ENCODE measurements at regions not wholly inside any gene's neighbourhood (a gene's known extent, or its start where the extent isn't known, plus 50 kb on each side); places are given as distances from the start of the nearest gene placed in this dataset.

DNA sequence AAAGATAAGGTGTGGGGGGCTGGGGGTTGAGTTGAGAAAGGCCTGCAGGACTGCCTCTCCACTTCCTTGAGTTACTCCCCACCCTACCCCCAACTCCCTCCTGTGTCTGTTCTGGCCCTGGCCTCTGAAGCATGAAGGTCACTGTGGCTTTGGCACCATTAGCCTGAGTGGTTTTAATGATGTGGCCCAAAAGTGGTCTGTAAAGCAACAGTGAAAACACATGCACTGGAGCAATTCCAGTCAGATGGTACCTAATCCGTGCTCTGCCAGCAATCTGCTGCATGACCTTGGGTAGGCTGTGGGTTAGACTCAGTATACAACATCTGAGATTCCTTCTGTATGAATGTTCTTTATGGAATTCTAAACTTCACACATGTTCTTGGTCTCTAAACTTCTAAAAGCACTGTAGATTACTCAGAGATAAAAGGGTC is 86.5 kb upstream of the ATP1A1 start (continued):
- TF ChIP-seq, protein P1, sequence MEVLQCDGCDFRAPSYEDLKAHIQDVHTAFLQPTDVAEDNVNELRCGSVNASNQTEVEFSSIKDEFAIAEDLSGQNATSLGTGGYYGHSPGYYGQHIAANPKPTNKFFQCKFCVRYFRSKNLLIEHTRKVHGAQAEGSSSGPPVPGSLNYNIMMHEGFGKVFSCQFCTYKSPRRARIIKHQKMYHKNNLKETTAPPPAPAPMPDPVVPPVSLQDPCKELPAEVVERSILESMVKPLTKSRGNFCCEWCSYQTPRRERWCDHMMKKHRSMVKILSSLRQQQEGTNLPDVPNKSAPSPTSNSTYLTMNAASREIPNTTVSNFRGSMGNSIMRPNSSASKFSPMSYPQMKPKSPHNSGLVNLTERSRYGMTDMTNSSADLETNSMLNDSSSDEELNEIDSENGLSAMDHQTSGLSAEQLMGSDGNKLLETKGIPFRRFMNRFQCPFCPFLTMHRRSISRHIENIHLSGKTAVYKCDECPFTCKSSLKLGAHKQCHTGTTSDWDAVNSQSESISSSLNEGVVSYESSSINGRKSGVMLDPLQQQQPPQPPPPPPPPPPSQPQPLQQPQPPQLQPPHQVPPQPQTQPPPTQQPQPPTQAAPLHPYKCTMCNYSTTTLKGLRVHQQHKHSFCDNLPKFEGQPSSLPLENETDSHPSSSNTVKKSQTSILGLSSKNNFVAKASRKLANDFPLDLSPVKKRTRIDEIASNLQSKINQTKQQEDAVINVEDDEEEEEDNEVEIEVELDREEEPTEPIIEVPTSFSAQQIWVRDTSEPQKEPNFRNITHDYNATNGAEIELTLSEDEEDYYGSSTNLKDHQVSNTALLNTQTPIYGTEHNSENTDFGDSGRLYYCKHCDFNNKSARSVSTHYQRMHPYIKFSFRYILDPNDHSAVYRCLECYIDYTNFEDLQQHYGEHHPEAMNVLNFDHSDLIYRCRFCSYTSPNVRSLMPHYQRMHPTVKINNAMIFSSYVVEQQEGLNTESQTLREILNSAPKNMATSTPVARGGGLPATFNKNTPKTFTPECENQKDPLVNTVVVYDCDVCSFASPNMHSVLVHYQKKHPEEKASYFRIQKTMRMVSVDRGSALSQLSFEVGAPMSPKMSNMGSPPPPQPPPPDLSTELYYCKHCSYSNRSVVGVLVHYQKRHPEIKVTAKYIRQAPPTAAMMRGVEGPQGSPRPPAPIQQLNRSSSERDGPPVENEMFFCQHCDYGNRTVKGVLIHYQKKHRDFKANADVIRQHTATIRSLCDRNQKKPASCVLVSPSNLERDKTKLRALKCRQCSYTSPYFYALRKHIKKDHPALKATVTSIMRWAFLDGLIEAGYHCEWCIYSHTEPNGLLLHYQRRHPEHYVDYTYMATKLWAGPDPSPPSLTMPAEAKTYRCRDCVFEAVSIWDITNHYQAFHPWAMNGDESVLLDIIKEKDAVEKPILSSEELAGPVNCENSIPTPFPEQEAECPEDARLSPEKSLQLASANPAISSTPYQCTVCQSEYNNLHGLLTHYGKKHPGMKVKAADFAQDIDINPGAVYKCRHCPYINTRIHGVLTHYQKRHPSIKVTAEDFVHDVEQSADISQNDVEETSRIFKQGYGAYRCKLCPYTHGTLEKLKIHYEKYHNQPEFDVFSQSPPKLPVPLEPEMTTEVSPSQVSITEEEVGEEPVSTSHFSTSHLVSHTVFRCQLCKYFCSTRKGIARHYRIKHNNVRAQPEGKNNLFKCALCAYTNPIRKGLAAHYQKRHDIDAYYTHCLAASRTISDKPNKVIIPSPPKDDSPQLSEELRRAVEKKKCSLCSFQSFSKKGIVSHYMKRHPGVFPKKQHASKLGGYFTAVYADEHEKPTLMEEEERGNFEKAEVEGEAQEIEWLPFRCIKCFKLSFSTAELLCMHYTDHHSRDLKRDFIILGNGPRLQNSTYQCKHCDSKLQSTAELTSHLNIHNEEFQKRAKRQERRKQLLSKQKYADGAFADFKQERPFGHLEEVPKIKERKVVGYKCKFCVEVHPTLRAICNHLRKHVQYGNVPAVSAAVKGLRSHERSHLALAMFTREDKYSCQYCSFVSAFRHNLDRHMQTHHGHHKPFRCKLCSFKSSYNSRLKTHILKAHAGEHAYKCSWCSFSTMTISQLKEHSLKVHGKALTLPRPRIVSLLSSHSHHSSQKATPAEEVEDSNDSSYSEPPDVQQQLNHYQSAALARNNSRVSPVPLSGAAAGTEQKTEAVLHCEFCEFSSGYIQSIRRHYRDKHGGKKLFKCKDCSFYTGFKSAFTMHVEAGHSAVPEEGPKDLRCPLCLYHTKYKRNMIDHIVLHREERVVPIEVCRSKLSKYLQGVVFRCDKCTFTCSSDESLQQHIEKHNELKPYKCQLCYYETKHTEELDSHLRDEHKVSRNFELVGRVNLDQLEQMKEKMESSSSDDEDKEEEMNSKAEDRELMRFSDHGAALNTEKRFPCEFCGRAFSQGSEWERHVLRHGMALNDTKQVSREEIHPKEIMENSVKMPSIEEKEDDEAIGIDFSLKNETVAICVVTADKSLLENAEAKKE (CRISPR knock-in tag; IDR thresholded peaks at IDR 0.05) = no peak

DNA sequence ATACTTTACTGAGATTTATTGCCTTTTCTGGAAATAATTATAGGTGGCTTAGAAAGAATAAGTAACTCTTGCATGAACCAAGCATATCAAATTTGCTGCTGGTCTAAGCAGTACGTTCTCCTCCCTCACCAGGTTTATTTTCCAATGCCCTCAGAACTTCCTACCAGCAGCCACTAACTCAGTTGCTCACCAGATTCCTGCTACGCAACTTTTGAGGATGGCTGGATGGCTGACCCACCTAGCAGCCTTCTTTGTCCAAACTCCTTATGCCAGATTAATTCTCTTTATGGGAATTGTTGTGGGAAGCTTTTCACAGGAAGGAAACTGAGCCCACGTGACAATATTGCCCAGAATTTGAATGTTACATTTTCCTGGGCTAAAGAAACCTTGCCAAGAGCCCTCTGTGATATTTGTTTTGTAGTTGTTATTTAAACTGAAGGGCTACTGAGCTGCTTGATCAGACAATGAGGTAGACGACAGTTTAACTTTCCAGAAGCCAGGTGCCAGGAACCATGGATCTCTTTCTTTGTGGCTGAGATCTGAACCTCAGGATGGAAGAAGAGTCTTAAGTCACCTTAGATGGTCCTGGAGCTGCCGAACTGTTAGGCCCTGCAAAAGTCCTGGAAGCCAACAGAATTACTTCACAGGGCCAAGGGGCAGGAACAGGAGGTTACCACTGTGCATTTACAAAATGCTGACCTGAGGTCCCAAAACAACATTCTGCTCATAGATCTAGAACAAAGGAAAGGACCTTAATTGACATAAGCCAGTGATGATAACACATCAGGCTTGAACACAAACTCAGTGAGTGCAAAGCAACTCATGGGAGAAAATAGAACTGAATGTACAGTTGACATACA is 85.5 kb upstream of the ATP1A1 start:
- no peak overlapping the region for H3K4me3 Mint-ChIP-seq
- H2AFZ ChIP-seq = no peak overlapping the region; the same call in 1 of the 2 replicates
- H3K4me1 Mint-ChIP-seq = no peaks in the 10 kb centered on the region
- no peaks in the 10 kb centered on the region for H4K20me1 ChIP-seq (replicated peaks; ENCODE audit: insufficient read depth)
- no peak overlapping the region for H3K4me3 ChIP-seq
- ATAC-seq = no peak
- no peaks in the 10 kb centered on the region; the same call in 2 of the 3 replicates for H3K9me3 Mint-ChIP-seq
- no peaks in the 10 kb centered on the region for H3K36me3 ChIP-seq (ENCODE audit: insufficient read depth)
- H3K4me2 ChIP-seq = no peak overlapping the region
- H3F3A ChIP-seq (replicated peaks; ENCODE audit: low read depth) = no peaks in the 10 kb centered on the region
- H3K27me3 ChIP-seq (ENCODE audit: insufficient read depth) = no peaks in the 10 kb centered on the region
- no peak overlapping the region for H3K27ac ChIP-seq (ENCODE audit: low read depth)
- no peaks in the 10 kb centered on the region for H3K4me1 ChIP-seq (ENCODE audit: insufficient read depth)
- DNase-seq (ENCODE audit: low spot score) = no peak
- H3K9me2 ChIP-seq (ENCODE audit: insufficient read depth) = peaks cover 5% of the 10 kb centered on the region
- no peaks in the 10 kb centered on the region for H3K79me2 ChIP-seq (replicated peaks; ENCODE audit: insufficient read depth)
- peaks cover 3% of the 10 kb centered on the region for H3K27me3 Mint-ChIP-seq (ENCODE audit: insufficient read depth, low read depth, poor library complexity)
- no peak overlapping the region for H3K27ac Mint-ChIP-seq
- H3K36me3 Mint-ChIP-seq (ENCODE audit: low read depth) = no peaks in the 10 kb centered on the region
- TF ChIP-seq JUNB (IDR thresholded peaks at IDR 0.05; ENCODE audit: unreplicated experiment) (no peak), NANOG (IDR thresholded peaks at IDR 0.05; ENCODE audit: borderline replicate concordance) (no peak), CREB1 (CRISPR knock-in tag; IDR thresholded peaks at IDR 0.05; ENCODE audit: low read depth) (no peak), EZH2phosphoT487 (IDR thresholded peaks at IDR 0.05; ENCODE audit: unreplicated experiment) (no peak), ZNF114 (CRISPR knock-in tag; IDR thresholded peaks at IDR 0.05) (no peak)
- TF ChIP-seq, protein P1 (CRISPR knock-in tag; IDR thresholded peaks at IDR 0.05) = no peak
- TF ChIP-seq, protein P2, sequence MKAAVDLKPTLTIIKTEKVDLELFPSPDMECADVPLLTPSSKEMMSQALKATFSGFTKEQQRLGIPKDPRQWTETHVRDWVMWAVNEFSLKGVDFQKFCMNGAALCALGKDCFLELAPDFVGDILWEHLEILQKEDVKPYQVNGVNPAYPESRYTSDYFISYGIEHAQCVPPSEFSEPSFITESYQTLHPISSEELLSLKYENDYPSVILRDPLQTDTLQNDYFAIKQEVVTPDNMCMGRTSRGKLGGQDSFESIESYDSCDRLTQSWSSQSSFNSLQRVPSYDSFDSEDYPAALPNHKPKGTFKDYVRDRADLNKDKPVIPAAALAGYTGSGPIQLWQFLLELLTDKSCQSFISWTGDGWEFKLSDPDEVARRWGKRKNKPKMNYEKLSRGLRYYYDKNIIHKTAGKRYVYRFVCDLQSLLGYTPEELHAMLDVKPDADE (IDR thresholded peaks at IDR 0.05) = no peak
